ENCODE measurements at regions not wholly inside any gene's neighbourhood (a gene's known extent, or its start where the extent isn't known, plus 50 kb on each side); places are given as distances from the start of the nearest gene placed in this dataset.
"Not testable (repeated sequence)": the region's sequence is repeated elsewhere in the genome, so short reads cannot be mapped to it uniquely, and the experiment has no call there.

DNA sequence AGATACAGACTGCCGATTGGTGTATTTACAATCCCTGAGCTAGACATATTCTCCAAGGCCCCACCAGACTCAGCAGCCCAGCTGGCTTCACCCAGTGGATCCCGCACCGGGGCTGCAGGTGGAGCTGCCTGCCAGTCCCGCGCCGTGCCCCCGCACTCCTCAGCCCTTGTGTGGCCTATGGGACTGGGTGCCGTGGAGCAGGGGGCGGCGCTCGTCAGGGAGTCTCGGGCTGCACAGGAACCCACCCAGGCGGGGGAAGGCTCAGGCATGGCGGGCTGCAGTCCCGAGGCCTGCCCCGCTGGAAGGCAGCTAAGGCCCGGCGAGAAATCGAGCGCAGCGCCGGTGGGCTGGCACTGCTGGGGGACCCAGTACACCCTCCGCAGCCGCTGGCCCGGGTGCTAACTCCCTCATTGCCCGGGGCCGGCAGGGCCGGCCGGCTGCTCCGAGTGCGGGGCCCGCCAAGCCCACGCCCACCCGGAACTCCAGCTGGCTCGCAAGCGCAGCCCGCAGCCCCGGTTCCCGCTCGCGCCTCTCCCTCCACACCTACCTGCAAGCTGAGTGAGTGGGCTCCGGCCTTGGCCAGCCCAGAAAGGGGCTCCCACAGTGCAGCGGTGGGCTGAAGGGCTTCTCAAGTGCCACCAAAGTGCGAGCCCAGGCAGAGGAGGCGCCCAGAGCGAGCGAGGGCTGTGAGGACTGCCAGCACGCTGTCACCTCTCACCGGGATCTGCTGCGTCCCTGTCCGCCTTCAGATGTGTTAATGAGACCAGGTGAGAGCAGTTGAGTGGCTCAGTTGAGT lies 137.8 kb upstream of the LCORL start:
- TF ChIP-seq, protein P1, sequence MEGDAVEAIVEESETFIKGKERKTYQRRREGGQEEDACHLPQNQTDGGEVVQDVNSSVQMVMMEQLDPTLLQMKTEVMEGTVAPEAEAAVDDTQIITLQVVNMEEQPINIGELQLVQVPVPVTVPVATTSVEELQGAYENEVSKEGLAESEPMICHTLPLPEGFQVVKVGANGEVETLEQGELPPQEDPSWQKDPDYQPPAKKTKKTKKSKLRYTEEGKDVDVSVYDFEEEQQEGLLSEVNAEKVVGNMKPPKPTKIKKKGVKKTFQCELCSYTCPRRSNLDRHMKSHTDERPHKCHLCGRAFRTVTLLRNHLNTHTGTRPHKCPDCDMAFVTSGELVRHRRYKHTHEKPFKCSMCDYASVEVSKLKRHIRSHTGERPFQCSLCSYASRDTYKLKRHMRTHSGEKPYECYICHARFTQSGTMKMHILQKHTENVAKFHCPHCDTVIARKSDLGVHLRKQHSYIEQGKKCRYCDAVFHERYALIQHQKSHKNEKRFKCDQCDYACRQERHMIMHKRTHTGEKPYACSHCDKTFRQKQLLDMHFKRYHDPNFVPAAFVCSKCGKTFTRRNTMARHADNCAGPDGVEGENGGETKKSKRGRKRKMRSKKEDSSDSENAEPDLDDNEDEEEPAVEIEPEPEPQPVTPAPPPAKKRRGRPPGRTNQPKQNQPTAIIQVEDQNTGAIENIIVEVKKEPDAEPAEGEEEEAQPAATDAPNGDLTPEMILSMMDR (IDR thresholded peaks at IDR 0.05 in 4 of 5, conservative IDR thresholded peaks at IDR 0.05 in 1 of 5), result not testable (repeated sequence)
- TF ChIP-seq POLR2A (IDR thresholded peaks at IDR 0.05), result not testable (repeated sequence)

Data from gastrocnemius medialis (tissue), 4 donors.